ENCODE measurements at regions not wholly inside any gene's neighbourhood (a gene's known extent, or its start where the extent isn't known, plus 50 kb on each side); places are given as distances from the start of the nearest gene placed in this dataset.

GRCh38 chr18:34108206-34108605 is 116.5 kb downstream of the NOL4 start:
- H3K9me3 ChIP-seq (ENCODE audit: low read depth): no peaks in the 10 kb centered on the region
- H3K27ac ChIP-seq: no peak overlapping the region
- no peak overlapping the region for H3K4me3 ChIP-seq
- H3K79me2 ChIP-seq: no peaks in the 10 kb centered on the region
- no peak for TF ChIP-seq CTCF (IDR thresholded peaks at IDR 0.05; ENCODE audit: poor library complexity)
- TF ChIP-seq EZH2 (IDR thresholded peaks at IDR 0.05; ENCODE audit: borderline replicate concordance): no peak
- TF ChIP-seq EZH2phosphoT487 (IDR thresholded peaks at IDR 0.05; ENCODE audit: low read depth, severe bottlenecking, unreplicated experiment): no peak
- no peak overlapping the region for H3K4me2 ChIP-seq
- no peaks in the 10 kb centered on the region for H3K27me3 ChIP-seq
- H3K9me2 ChIP-seq (replicated peaks; ENCODE audit: insufficient read depth): no peaks in the 10 kb centered on the region
- no peaks in the 10 kb centered on the region for H4K20me1 ChIP-seq (ENCODE audit: insufficient read depth, poor library complexity, severe bottlenecking)
- no peak for DNase-seq (ENCODE audit: low spot score)
- no peaks in the 10 kb centered on the region for H3K36me3 ChIP-seq (replicated peaks; ENCODE audit: insufficient read depth, low read depth)
- no peaks in the 10 kb centered on the region for H3K4me1 ChIP-seq (ENCODE audit: insufficient read depth)
- H2AFZ ChIP-seq: no peak overlapping the region

GRCh38 chr18:34098109-34098508 is 126.6 kb downstream of the NOL4 start:
- Histone ChIP-seq H3K9me2 (replicated peaks; ENCODE audit: insufficient read depth) (no peaks in the 10 kb centered on the region), H3K4me2 (no peak overlapping the region), H4K20me1 (ENCODE audit: insufficient read depth, poor library complexity, severe bottlenecking) (no peaks in the 10 kb centered on the region), H3K27ac (no peak overlapping the region), H3K27me3 (no peaks in the 10 kb centered on the region), H3K4me1 (ENCODE audit: insufficient read depth) (no peaks in the 10 kb centered on the region), H3K36me3 (replicated peaks; ENCODE audit: insufficient read depth, low read depth) (no peaks in the 10 kb centered on the region), H3K79me2 (no peaks in the 10 kb centered on the region), H2AFZ (no peak overlapping the region), H3K9me3 (ENCODE audit: low read depth) (no peaks in the 10 kb centered on the region), H3K4me3 (no peak overlapping the region)
- DNase-seq (ENCODE audit: low spot score): no peak
- 71% methylated on average over 2 of the region's 2 CpGs for WGBS (ENCODE audit: low lambda C conversion rate, missing lambda C conversion rate)
- no peak for TF ChIP-seq CTCF (IDR thresholded peaks at IDR 0.05; ENCODE audit: poor library complexity)
- TF ChIP-seq EZH2phosphoT487 (IDR thresholded peaks at IDR 0.05; ENCODE audit: low read depth, severe bottlenecking, unreplicated experiment): no peak
- TF ChIP-seq EZH2 (IDR thresholded peaks at IDR 0.05; ENCODE audit: borderline replicate concordance): no peak

- Histone ChIP-seq H2AFZ (no peak overlapping the region), H4K20me1 (ENCODE audit: insufficient read depth, poor library complexity, severe bottlenecking) (no peaks in the 10 kb centered on the region), H3K4me2 (no peak overlapping the region), H3K36me3 (replicated peaks; ENCODE audit: insufficient read depth, low read depth) (no peaks in the 10 kb centered on the region), H3K27me3 (no peaks in the 10 kb centered on the region), H3K4me1 (ENCODE audit: insufficient read depth) (no peaks in the 10 kb centered on the region), H3K9me2 (replicated peaks; ENCODE audit: insufficient read depth) (no peaks in the 10 kb centered on the region), H3K4me3 (no peak overlapping the region), H3K9me3 (ENCODE audit: low read depth) (no peaks in the 10 kb centered on the region), H3K79me2 (no peaks in the 10 kb centered on the region), H3K27ac (no peak overlapping the region)
- TF ChIP-seq EZH2 (IDR thresholded peaks at IDR 0.05; ENCODE audit: borderline replicate concordance) (no peak), EZH2phosphoT487 (IDR thresholded peaks at IDR 0.05; ENCODE audit: low read depth, severe bottlenecking, unreplicated experiment) (no peak), CTCF (IDR thresholded peaks at IDR 0.05; ENCODE audit: poor library complexity) (no peak)
- no peak for DNase-seq (ENCODE audit: low spot score)
- WGBS (ENCODE audit: low lambda C conversion rate, missing lambda C conversion rate): 58% methylated on average over 1 of the region's 1 CpG
Observed at GRCh38 chr18:34097312-34097711, 127.4 kb downstream of the NOL4 start.

- no peak overlapping the region for H3K27ac ChIP-seq
- H2AFZ ChIP-seq: no peak overlapping the region
- H3K27me3 ChIP-seq: no peaks in the 10 kb centered on the region
- H3K79me2 ChIP-seq: no peaks in the 10 kb centered on the region
- TF ChIP-seq EZH2phosphoT487 (IDR thresholded peaks at IDR 0.05; ENCODE audit: low read depth, severe bottlenecking, unreplicated experiment) (no peak), CTCF (IDR thresholded peaks at IDR 0.05; ENCODE audit: poor library complexity) (no peak), EZH2 (IDR thresholded peaks at IDR 0.05; ENCODE audit: borderline replicate concordance) (no peak)
- H4K20me1 ChIP-seq (ENCODE audit: insufficient read depth, poor library complexity, severe bottlenecking): no peaks in the 10 kb centered on the region
- H3K4me2 ChIP-seq: no peak overlapping the region
- H3K4me1 ChIP-seq (ENCODE audit: insufficient read depth): no peaks in the 10 kb centered on the region
- WGBS (ENCODE audit: low lambda C conversion rate, missing lambda C conversion rate): 83% methylated on average over 1 of the region's 1 CpG
- H3K36me3 ChIP-seq (replicated peaks; ENCODE audit: insufficient read depth, low read depth): no peaks in the 10 kb centered on the region
- no peak for DNase-seq (ENCODE audit: low spot score)
- no peak overlapping the region for H3K4me3 ChIP-seq
- no peaks in the 10 kb centered on the region for H3K9me3 ChIP-seq (ENCODE audit: low read depth)
- H3K9me2 ChIP-seq (replicated peaks; ENCODE audit: insufficient read depth): no peaks in the 10 kb centered on the region
Observed at GRCh38 chr18:34094148-34094547, 130.6 kb downstream of the NOL4 start.

All from hepatocyte (in vitro differentiated cells).